GM12878 (cell line): ENCODE measurements at regions not wholly inside any gene's neighbourhood (a gene's known extent, or its start where the extent isn't known, plus 50 kb on each side); places are given as distances from the start of the nearest gene placed in this dataset.

Experiments
- ATAC-seq: fragments of 200-7000 bp; cut with Tn5 transposase; 3 replicates; pipeline ENCODE4 v1.9.1; 2020; ENCODE audit warnings: mild to moderate bottlenecking, moderate library complexity
- BruUV-seq: library from RNA; stranded (reverse); fragments of 400-500 nt; replicated peaks from 2 replicates; lab custom pipeline; 2021; lab: Mats Ljungman, UMichigan
- CTCF ChIA-PET: fragments of 300-600 bp; sonication (Branson Sonifier 250); formaldehyde crosslinking; extraction: SDS; loops from one replicate; lab custom pipeline; 2021; ENCODE audit warnings: inconsistent platforms; lab: Yijun Ruan, JAX
- POLR2A ChIA-PET: fragments of 350-600 bp; formaldehyde crosslinking; extraction: SDS; loops from one replicate; lab custom pipeline; 2021; ENCODE audit warnings: inconsistent platforms; lab: Charles Lee
- RAD21 ChIA-PET: fragments of 300-600 bp; sonication (Branson Sonifier 250); formaldehyde crosslinking; loops from one replicate; lab custom pipeline; 2023; ENCODE audit warnings: antibody characterized with exemption; ENCODE audit not compliant: unreplicated experiment; lab: Charles Lee
- SMC1A ChIA-PET: fragments of 300-600 bp; sonication (Branson Sonifier 250); formaldehyde crosslinking; loops from one replicate; lab custom pipeline; 2023; ENCODE audit not compliant: unreplicated experiment, uncharacterized antibody; lab: Charles Lee
- DNase-seq: peaks from one replicate; pipeline ENCODE4 v3.0.0-alpha.2; 2011; ENCODE audit warnings: low read depth, low spot score
- FAIRE-seq: peaks from 3 replicates; lab custom pipeline; 2011; peaks lifted over from hg19 to GRCh38; lab: Jason Lieb, UNC
- H2AFZ ChIP-seq: 2 replicates; pipeline ENCODE4 v1.6.0; 2011; ENCODE audit warnings: low read depth, low read length, control low read depth; ENCODE audit not compliant: control insufficient read depth
- H3K27ac ChIP-seq: 2 replicates; pipeline ENCODE4 v1.5.1; 2011; ENCODE audit warnings: control low read depth; ENCODE audit not compliant: control insufficient read depth, insufficient read depth
- H3K27me3 ChIP-seq, 2 experiments: replicated peaks in 1 of 2; 2 replicates each; pipeline versions ENCODE4 v1.6.0 to v1.6.1; 2011; ENCODE audit warnings: low read length in 1 of 2; ENCODE audit not compliant: control insufficient read depth in 2 of 2, insufficient read depth in 2 of 2
- H3K36me3 ChIP-seq, 2 experiments: 2 replicates each; pipeline ENCODE4 v1.5.1; 2011; ENCODE audit warnings: low read length in 1 of 2; ENCODE audit not compliant: control insufficient read depth in 2 of 2, insufficient read depth in 2 of 2
- H3K4me1 ChIP-seq: 2 replicates; pipeline ENCODE4 v1.6.1; 2011; ENCODE audit warnings: mild to moderate bottlenecking, low read length, moderate library complexity, mixed read lengths; ENCODE audit not compliant: control insufficient read depth, insufficient read depth
- H3K4me2 ChIP-seq: 2 replicates; pipeline ENCODE4 v1.6.0; 2011; ENCODE audit warnings: control low read depth; ENCODE audit not compliant: control insufficient read depth, insufficient read depth
- H3K4me3 ChIP-seq: fragments of 200-600 bp; sonication (generic); 2 replicates; pipeline ENCODE4 v1.5.1; 2016
- H3K79me2 ChIP-seq: 2 replicates; pipeline ENCODE4 v1.6.0; 2011; ENCODE audit warnings: low read length; ENCODE audit not compliant: control insufficient read depth, insufficient read depth
- H3K9ac ChIP-seq: 2 replicates; pipeline ENCODE4 v1.8.0; 2011; ENCODE audit warnings: low read length, control low read depth, mixed read lengths; ENCODE audit not compliant: control insufficient read depth, insufficient read depth
- H3K9me3 ChIP-seq: replicated peaks from 3 replicates; pipeline ENCODE4 v1.5.1; 2011; ENCODE audit warnings: mild to moderate bottlenecking, low read length; ENCODE audit not compliant: control insufficient read depth, insufficient read depth
- H4K20me1 ChIP-seq: 2 replicates; pipeline ENCODE4 v1.6.0; 2011; ENCODE audit not compliant: control insufficient read depth, insufficient read depth
- BRCA1 ChIP-seq: IDR thresholded peaks from 2 replicates; pipeline ENCODE4 v1.6.1; 2011; ENCODE audit warnings: low read depth, low read length, improper control_type of control experiment
- CHD1 ChIP-seq: IDR thresholded peaks from 2 replicates; pipeline ENCODE4 v1.6.1; 2012; ENCODE audit warnings: low read depth, low read length, improper control_type of control experiment
- CHD4 ChIP-seq: fragments of 200-600 bp; sonication (generic); IDR thresholded peaks from 2 replicates; pipeline ENCODE4 v1.6.1; 2016; ENCODE audit warnings: mild to moderate bottlenecking
- CREM ChIP-seq: IDR thresholded peaks from 2 replicates; pipeline ENCODE4 v1.6.1; 2014; ENCODE audit warnings: antibody characterized with exemption, low read depth
- DPF2 ChIP-seq: fragments of 450-650 bp; IDR thresholded peaks from 2 replicates; pipeline ENCODE4 v1.6.1; 2017; ENCODE audit warnings: mild to moderate bottlenecking
- KLF5 ChIP-seq: fragments of 450-650 bp; IDR thresholded peaks from 2 replicates; pipeline ENCODE4 v1.6.1; 2014; ENCODE audit warnings: mild to moderate bottlenecking; ENCODE audit not compliant: partially characterized antibody
- YBX1 ChIP-seq: fragments of 450-650 bp; IDR thresholded peaks from 2 replicates; pipeline ENCODE4 v1.6.1; 2016; ENCODE audit warnings: antibody characterized with exemption
- ZNF274 ChIP-seq: IDR thresholded peaks from one replicate; pipeline ENCODE4 v1.8.0; 2011; ENCODE audit not compliant: insufficient read length, insufficient read depth
- ZNF622 ChIP-seq: fragments of 450-650 bp; IDR thresholded peaks from 2 replicates; pipeline ENCODE4 v1.6.1; 2017; ENCODE audit warnings: mild to moderate bottlenecking, inconsistent platforms
- WGBS: methylation state at CpG from one replicate; pipeline ENCODE4 v1.1.6; 2016; ENCODE audit warnings: low lambda C conversion rate; ENCODE audit not compliant: insufficient replicate concordance, insufficient coverage; ENCODE audit errors: missing lambda C conversion rate; 5-methylcytosine and 5-hydroxymethylcytosine counted together
- in situ Hi-C: fragments of 300-500 bp; cut with MboI; formaldehyde crosslinking; loops from 9 replicates; pipeline ENCODE4 v1.14.3; 2018; ENCODE audit warnings: mixed read lengths
- intact Hi-C: fragments of 100-400 bp; cut with micrococcal nuclease; formaldehyde crosslinking; loops from one replicate; pipeline ENCODE4 v1.14.2; 2022; ENCODE audit not compliant: unreplicated experiment
- TF ChIP-seq, protein P1 (sequence below): IDR thresholded peaks from 2 replicates; pipeline ENCODE4 v1.6.1; 2012; ENCODE audit warnings: low read depth, low read length, improper control_type of control experiment
- TF ChIP-seq, protein P2 (sequence below): fragments of 150-350 bp; IDR thresholded peaks from 2 replicates; pipeline ENCODE4 v1.6.1; 2016; ENCODE audit warnings: low read depth, low read length
- TF ChIP-seq, protein P3 (sequence below): IDR thresholded peaks from 2 replicates; pipeline ENCODE4 v1.6.1; 2011; ENCODE audit warnings: low read depth, low read length, improper control_type of control experiment, borderline replicate concordance
- TF ChIP-seq, protein P4 (sequence below), 3 experiments: IDR thresholded peaks in 2 of 3; conservative IDR thresholded peaks in 1 of 3; 2 replicates each; pipeline ENCODE4 v1.5.1; 2011; ENCODE audit warnings: low read depth in 3 of 3, low read length in 3 of 3, mild to moderate bottlenecking in 3 of 3, control low read depth in 2 of 3, moderate library complexity in 2 of 3, inconsistent platforms in 1 of 3, mixed read lengths in 1 of 3; ENCODE audit not compliant: control insufficient read depth in 2 of 3, insufficient read depth in 1 of 3; ENCODE audit errors: extremely low read depth in 1 of 3
- TF ChIP-seq, protein P5 (sequence below): fragments of 450-650 bp; IDR thresholded peaks from 2 replicates; pipeline ENCODE4 v1.6.1; 2016; ENCODE audit warnings: mild to moderate bottlenecking
- TF ChIP-seq, protein P6 (sequence below): fragments of 450-650 bp; formaldehyde crosslinking; IDR thresholded peaks from 2 replicates; pipeline ENCODE4 v1.5.0; 2022; ENCODE audit warnings: mild to moderate bottlenecking, missing genetic modification characterization

DNA sequence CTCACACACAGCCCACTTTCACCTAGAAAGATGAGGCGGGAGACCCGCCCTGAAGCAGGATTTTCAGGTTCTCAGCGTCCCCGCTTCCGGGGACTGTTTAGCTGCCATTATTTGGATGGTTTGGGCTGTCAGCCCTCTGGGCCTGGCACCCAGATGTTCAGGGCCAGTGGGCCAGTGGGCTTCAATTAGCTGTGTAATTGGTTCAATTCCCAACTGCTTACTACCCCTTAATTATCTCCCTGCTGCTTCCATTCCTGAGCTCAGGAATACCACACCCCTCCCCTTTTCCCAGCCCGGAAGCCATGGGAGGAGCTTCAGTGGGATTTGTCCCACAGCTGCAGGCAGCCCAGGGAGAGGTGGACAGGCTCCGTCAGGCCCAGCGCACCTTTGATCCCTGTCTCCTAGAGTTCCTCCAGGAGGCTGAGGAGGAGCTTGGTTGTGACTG, 114.1 kb upstream of the MYCN start:
- intact Hi-C loops = no loop called here
- TF ChIP-seq, protein P1, sequence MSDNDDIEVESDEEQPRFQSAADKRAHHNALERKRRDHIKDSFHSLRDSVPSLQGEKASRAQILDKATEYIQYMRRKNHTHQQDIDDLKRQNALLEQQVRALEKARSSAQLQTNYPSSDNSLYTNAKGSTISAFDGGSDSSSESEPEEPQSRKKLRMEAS = no peak
- TF ChIP-seq CHD1 (no peak), CHD4 (no peak), YBX1 (no peak), BRCA1 (no peak), ZNF274 (no peak), ZNF622 (no peak), KLF5 (no peak), CREM (no peak), DPF2 (no peak)
- TF ChIP-seq, protein P2, sequence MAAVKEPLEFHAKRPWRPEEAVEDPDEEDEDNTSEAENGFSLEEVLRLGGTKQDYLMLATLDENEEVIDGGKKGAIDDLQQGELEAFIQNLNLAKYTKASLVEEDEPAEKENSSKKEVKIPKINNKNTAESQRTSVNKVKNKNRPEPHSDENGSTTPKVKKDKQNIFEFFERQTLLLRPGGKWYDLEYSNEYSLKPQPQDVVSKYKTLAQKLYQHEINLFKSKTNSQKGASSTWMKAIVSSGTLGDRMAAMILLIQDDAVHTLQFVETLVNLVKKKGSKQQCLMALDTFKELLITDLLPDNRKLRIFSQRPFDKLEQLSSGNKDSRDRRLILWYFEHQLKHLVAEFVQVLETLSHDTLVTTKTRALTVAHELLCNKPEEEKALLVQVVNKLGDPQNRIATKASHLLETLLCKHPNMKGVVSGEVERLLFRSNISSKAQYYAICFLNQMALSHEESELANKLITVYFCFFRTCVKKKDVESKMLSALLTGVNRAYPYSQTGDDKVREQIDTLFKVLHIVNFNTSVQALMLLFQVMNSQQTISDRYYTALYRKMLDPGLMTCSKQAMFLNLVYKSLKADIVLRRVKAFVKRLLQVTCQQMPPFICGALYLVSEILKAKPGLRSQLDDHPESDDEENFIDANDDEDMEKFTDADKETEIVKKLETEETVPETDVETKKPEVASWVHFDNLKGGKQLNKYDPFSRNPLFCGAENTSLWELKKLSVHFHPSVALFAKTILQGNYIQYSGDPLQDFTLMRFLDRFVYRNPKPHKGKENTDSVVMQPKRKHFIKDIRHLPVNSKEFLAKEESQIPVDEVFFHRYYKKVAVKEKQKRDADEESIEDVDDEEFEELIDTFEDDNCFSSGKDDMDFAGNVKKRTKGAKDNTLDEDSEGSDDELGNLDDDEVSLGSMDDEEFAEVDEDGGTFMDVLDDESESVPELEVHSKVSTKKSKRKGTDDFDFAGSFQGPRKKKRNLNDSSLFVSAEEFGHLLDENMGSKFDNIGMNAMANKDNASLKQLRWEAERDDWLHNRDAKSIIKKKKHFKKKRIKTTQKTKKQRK = no peak
- TF ChIP-seq, protein P3, sequence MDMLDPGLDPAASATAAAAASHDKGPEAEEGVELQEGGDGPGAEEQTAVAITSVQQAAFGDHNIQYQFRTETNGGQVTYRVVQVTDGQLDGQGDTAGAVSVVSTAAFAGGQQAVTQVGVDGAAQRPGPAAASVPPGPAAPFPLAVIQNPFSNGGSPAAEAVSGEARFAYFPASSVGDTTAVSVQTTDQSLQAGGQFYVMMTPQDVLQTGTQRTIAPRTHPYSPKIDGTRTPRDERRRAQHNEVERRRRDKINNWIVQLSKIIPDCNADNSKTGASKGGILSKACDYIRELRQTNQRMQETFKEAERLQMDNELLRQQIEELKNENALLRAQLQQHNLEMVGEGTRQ = no peak
- TF ChIP-seq, protein P4, sequence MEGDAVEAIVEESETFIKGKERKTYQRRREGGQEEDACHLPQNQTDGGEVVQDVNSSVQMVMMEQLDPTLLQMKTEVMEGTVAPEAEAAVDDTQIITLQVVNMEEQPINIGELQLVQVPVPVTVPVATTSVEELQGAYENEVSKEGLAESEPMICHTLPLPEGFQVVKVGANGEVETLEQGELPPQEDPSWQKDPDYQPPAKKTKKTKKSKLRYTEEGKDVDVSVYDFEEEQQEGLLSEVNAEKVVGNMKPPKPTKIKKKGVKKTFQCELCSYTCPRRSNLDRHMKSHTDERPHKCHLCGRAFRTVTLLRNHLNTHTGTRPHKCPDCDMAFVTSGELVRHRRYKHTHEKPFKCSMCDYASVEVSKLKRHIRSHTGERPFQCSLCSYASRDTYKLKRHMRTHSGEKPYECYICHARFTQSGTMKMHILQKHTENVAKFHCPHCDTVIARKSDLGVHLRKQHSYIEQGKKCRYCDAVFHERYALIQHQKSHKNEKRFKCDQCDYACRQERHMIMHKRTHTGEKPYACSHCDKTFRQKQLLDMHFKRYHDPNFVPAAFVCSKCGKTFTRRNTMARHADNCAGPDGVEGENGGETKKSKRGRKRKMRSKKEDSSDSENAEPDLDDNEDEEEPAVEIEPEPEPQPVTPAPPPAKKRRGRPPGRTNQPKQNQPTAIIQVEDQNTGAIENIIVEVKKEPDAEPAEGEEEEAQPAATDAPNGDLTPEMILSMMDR (IDR thresholded peaks at IDR 0.05 in 2 of 3, conservative IDR thresholded peaks at IDR 0.05 in 1 of 3; ENCODE audit: control insufficient read depth in 2 of 3, extremely low read depth in 1 of 3, insufficient read depth in 1 of 3, low read depth in 3 of 3, low read length in 3 of 3) = no peak
- TF ChIP-seq, protein P5, sequence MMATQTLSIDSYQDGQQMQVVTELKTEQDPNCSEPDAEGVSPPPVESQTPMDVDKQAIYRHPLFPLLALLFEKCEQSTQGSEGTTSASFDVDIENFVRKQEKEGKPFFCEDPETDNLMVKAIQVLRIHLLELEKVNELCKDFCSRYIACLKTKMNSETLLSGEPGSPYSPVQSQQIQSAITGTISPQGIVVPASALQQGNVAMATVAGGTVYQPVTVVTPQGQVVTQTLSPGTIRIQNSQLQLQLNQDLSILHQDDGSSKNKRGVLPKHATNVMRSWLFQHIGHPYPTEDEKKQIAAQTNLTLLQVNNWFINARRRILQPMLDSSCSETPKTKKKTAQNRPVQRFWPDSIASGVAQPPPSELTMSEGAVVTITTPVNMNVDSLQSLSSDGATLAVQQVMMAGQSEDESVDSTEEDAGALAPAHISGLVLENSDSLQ = no peak
- TF ChIP-seq, protein P6, sequence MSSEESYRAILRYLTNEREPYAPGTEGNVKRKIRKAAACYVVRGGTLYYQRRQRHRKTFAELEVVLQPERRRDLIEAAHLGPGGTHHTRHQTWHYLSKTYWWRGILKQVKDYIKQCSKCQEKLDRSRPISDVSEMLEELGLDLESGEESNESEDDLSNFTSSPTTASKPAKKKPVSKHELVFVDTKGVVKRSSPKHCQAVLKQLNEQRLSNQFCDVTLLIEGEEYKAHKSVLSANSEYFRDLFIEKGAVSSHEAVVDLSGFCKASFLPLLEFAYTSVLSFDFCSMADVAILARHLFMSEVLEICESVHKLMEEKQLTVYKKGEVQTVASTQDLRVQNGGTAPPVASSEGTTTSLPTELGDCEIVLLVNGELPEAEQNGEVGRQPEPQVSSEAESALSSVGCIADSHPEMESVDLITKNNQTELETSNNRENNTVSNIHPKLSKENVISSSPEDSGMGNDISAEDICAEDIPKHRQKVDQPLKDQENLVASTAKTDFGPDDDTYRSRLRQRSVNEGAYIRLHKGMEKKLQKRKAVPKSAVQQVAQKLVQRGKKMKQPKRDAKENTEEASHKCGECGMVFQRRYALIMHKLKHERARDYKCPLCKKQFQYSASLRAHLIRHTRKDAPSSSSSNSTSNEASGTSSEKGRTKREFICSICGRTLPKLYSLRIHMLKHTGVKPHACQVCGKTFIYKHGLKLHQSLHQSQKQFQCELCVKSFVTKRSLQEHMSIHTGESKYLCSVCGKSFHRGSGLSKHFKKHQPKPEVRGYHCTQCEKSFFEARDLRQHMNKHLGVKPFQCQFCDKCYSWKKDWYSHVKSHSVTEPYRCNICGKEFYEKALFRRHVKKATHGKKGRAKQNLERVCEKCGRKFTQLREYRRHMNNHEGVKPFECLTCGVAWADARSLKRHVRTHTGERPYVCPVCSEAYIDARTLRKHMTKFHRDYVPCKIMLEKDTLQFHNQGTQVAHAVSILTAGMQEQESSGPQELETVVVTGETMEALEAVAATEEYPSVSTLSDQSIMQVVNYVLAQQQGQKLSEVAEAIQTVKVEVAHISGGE = no peak

More for the DNA sequence above, 114.1 kb upstream of the MYCN start:
- ChIA-PET SMC1A (no interaction called here), POLR2A (no interaction called here), RAD21 (no interaction called here), CTCF (interaction anchor here (0.5 kb wide), 1 partner anchor 119 kb away, joined by 3 read pairs; no protein-coding TSS in a partner anchor)
- WGBS = 41% methylated on average over 8 of the region's 8 CpGs
- Histone ChIP-seq H3K9me3 (no peaks in the 10 kb centered on the region), H4K20me1 (no peaks in the 10 kb centered on the region), H3K4me1 (no peaks in the 10 kb centered on the region), H3K4me2 (no peak overlapping the region), H3K36me3 (no peaks in the 10 kb centered on the region), H3K9ac (no peak overlapping the region), H3K27me3 (no peaks in the 10 kb centered on the region; a peak in 1 of 4 replicates), H3K79me2 (no peaks in the 10 kb centered on the region), H3K4me3 (no peak overlapping the region), H3K27ac (no peak overlapping the region), H2AFZ (no peak overlapping the region)
- ATAC-seq (no peak), DNase-seq (no peak), FAIRE-seq (no peak)
- no TSS peak for BruUV-seq
- in situ Hi-C loops = no loop called here
